GM18517 (cell line): ENCODE measurements at regions not wholly inside any gene's neighbourhood (a gene's known extent, or its start where the extent isn't known, plus 50 kb on each side); places are given as distances from the start of the nearest gene placed in this dataset.

ENCODE experiments used
- ATAC-seq: cut with Tn5 transposase; IDR thresholded peaks from one replicate; pipeline ENCODE4 v1.9.1; 2021; ENCODE audit warnings: mild to moderate bottlenecking, moderate library complexity; ENCODE audit not compliant: unreplicated experiment

- ATAC-seq = no peak
These were observed 299.9 kb downstream of the AHR start for GRCh38 chr7:17598305-17598704.

- no peak for ATAC-seq
These were observed 300.4 kb downstream of the AHR start for GRCh38 chr7:17598846-17599245.

GRCh38 chr7:17599733-17600339, 301.4 kb downstream of the AHR start:
- ATAC-seq = no peak

- no peak for ATAC-seq
These were observed 301.9 kb downstream of the AHR start for GRCh38 chr7:17600340-17600752.

GRCh38 chr7:17601921-17602320, 303.5 kb downstream of the AHR start:
- ATAC-seq = no peak

GRCh38 chr7:17608114-17608833, 309.8 kb downstream of the AHR start:
- no peak for ATAC-seq

GRCh38 chr7:17611611-17612010, 313.2 kb downstream of the AHR start:
- no peak for ATAC-seq

- ATAC-seq = no peak
These were observed 315.0 kb downstream of the AHR start for GRCh38 chr7:17613338-17614041.

- ATAC-seq = no peak
These were observed 318.9 kb downstream of the AHR start for GRCh38 chr7:17617380-17617779.

GRCh38 chr7:17617857-17618651, 319.6 kb downstream of the AHR start:
- no peak for ATAC-seq

- ATAC-seq = no peak
These were observed 320.2 kb downstream of the AHR start for GRCh38 chr7:17618652-17618974.

GRCh38 chr7:17619196-17619818, 320.9 kb downstream of the AHR start:
- ATAC-seq = no peak

- no peak for ATAC-seq
These were observed 319.7 kb downstream of the SNX13 start for GRCh38 chr7:17620566-17620965.

GRCh38 chr7:17622451-17622850, 317.8 kb downstream of the SNX13 start:
- ATAC-seq = no peak

GRCh38 chr7:17623546-17624185, 316.6 kb downstream of the SNX13 start:
- ATAC-seq = no peak

- ATAC-seq = no peak
These were observed 315.9 kb downstream of the SNX13 start for GRCh38 chr7:17624379-17624778.

GRCh38 chr7:17625043-17625442, 315.3 kb downstream of the SNX13 start:
- ATAC-seq = no peak

GRCh38 chr7:17626235-17626634, 314.1 kb downstream of the SNX13 start:
- no peak for ATAC-seq

- no peak for ATAC-seq
These were observed 309.2 kb downstream of the SNX13 start for GRCh38 chr7:17631061-17631460.

- no peak for ATAC-seq
These were observed 307.9 kb downstream of the SNX13 start for GRCh38 chr7:17632384-17632783.

GRCh38 chr7:17633067-17633466, 307.2 kb downstream of the SNX13 start:
- no peak for ATAC-seq
